ENCODE measurements at regions not wholly inside any gene's neighbourhood (a gene's known extent, or its start where the extent isn't known, plus 50 kb on each side); places are given as distances from the start of the nearest gene placed in this dataset.

- Histone ChIP-seq H3K9me3 (ENCODE audit: control insufficient read depth in 2 of 2, low read length in 2 of 2) (peaks cover 9% of the 10 kb centered on the region in 2 donors), H3K9ac (ENCODE audit: low read length in 2 of 2) (no peak overlapping the region), H3K36me3 (ENCODE audit: control insufficient read depth in 2 of 2, insufficient read depth in 2 of 2, low read length in 2 of 2) (no peaks in the 10 kb centered on the region), H3K4me3 (ENCODE audit: low read length in 2 of 2) (no peak overlapping the region), H3K27ac (ENCODE audit: low read length) (no peak overlapping the region), H3K27me3 (ENCODE audit: control insufficient read depth in 1 of 2, insufficient read depth in 2 of 2, low read length in 2 of 2) (peaks cover 0 to 2% of the 10 kb centered on the region in 2 donors), H3K4me1 (ENCODE audit: control insufficient read depth, insufficient read depth, low read length) (no peaks in the 10 kb centered on the region)
Measured at GRCh38 chr3:54071601-54072000, 50.8 kb upstream of the CACNA2D3 start.

- no peak overlapping the region for H3K27ac ChIP-seq (ENCODE audit: low read length)
- peaks cover 9% of the 10 kb centered on the region in 2 donors for H3K9me3 ChIP-seq (ENCODE audit: control insufficient read depth in 2 of 2, low read length in 2 of 2)
- no peak overlapping the region for H3K4me3 ChIP-seq (ENCODE audit: low read length in 2 of 2)
- no peak overlapping the region for H3K9ac ChIP-seq (ENCODE audit: low read length in 2 of 2)
- H3K36me3 ChIP-seq (ENCODE audit: control insufficient read depth in 2 of 2, insufficient read depth in 2 of 2, low read length in 2 of 2) = no peaks in the 10 kb centered on the region
- H3K27me3 ChIP-seq (ENCODE audit: control insufficient read depth in 1 of 2, insufficient read depth in 2 of 2, low read length in 2 of 2) = peaks cover 0 to 2% of the 10 kb centered on the region in 2 donors
- H3K4me1 ChIP-seq (ENCODE audit: control insufficient read depth, insufficient read depth, low read length) = peaks cover 4% of the 10 kb centered on the region
Measured at GRCh38 chr3:54069961-54070360, 52.4 kb upstream of the CACNA2D3 start.

GRCh38 chr3:54067055-54067698 lies 55.2 kb upstream of the CACNA2D3 start:
- Histone ChIP-seq H3K27ac (ENCODE audit: low read length) (no peak overlapping the region), H3K9me3 (ENCODE audit: control insufficient read depth in 2 of 2, low read length in 2 of 2) (peaks cover 9% of the 10 kb centered on the region in 2 donors), H3K36me3 (ENCODE audit: control insufficient read depth in 2 of 2, insufficient read depth in 2 of 2, low read length in 2 of 2) (no peaks in the 10 kb centered on the region), H3K4me3 (ENCODE audit: low read length in 2 of 2) (no peak overlapping the region), H3K9ac (ENCODE audit: low read length in 2 of 2) (no peak overlapping the region), H3K4me1 (ENCODE audit: control insufficient read depth, insufficient read depth, low read length) (peaks cover 4% of the 10 kb centered on the region), H3K27me3 (ENCODE audit: control insufficient read depth in 1 of 2, insufficient read depth in 2 of 2, low read length in 2 of 2) (peaks cover 0 to 2% of the 10 kb centered on the region in 2 donors)

- H3K4me3 ChIP-seq (ENCODE audit: low read length in 2 of 2) = no peak overlapping the region
- H3K9ac ChIP-seq (ENCODE audit: low read length in 2 of 2) = no peak overlapping the region
- H3K27ac ChIP-seq (ENCODE audit: low read length) = no peak overlapping the region
- H3K27me3 ChIP-seq (ENCODE audit: control insufficient read depth in 1 of 2, insufficient read depth in 2 of 2, low read length in 2 of 2) = peaks cover 0 to 2% of the 10 kb centered on the region in 2 donors
- peaks cover 4% of the 10 kb centered on the region for H3K4me1 ChIP-seq (ENCODE audit: control insufficient read depth, insufficient read depth, low read length)
- peaks cover 9% of the 10 kb centered on the region in 2 donors for H3K9me3 ChIP-seq (ENCODE audit: control insufficient read depth in 2 of 2, low read length in 2 of 2)
- no peaks in the 10 kb centered on the region for H3K36me3 ChIP-seq (ENCODE audit: control insufficient read depth in 2 of 2, insufficient read depth in 2 of 2, low read length in 2 of 2)
Measured at GRCh38 chr3:54066253-54066652, 56.1 kb upstream of the CACNA2D3 start.

- H3K27me3 ChIP-seq (ENCODE audit: control insufficient read depth in 1 of 2, insufficient read depth in 2 of 2, low read length in 2 of 2) = peaks cover 0 to 2% of the 10 kb centered on the region in 2 donors
- no peak overlapping the region for H3K9ac ChIP-seq (ENCODE audit: low read length in 2 of 2)
- H3K4me3 ChIP-seq (ENCODE audit: low read length in 2 of 2) = no peak overlapping the region
- no peaks in the 10 kb centered on the region for H3K36me3 ChIP-seq (ENCODE audit: control insufficient read depth in 2 of 2, insufficient read depth in 2 of 2, low read length in 2 of 2)
- no peak overlapping the region for H3K27ac ChIP-seq (ENCODE audit: low read length)
- H3K4me1 ChIP-seq (ENCODE audit: control insufficient read depth, insufficient read depth, low read length) = peaks cover 4% of the 10 kb centered on the region
- H3K9me3 ChIP-seq (ENCODE audit: control insufficient read depth in 2 of 2, low read length in 2 of 2) = peaks cover 4 to 5% of the 10 kb centered on the region in 2 donors
Measured at GRCh38 chr3:54065586-54065985, 56.8 kb upstream of the CACNA2D3 start.

GRCh38 chr3:54065140-54065539 lies 57.2 kb upstream of the CACNA2D3 start:
- no peak overlapping the region for H3K9ac ChIP-seq (ENCODE audit: low read length in 2 of 2)
- H3K4me3 ChIP-seq (ENCODE audit: low read length in 2 of 2) = no peak overlapping the region

GRCh38 chr3:54064486-54064885 lies 57.9 kb upstream of the CACNA2D3 start:
- H3K9me3 ChIP-seq (ENCODE audit: control insufficient read depth in 2 of 2, low read length in 2 of 2) = no peaks in the 10 kb centered on the region
- H3K36me3 ChIP-seq (ENCODE audit: control insufficient read depth in 2 of 2, insufficient read depth in 2 of 2, low read length in 2 of 2) = no peaks in the 10 kb centered on the region
- H3K27ac ChIP-seq (ENCODE audit: low read length) = no peak overlapping the region
- no peak overlapping the region for H3K9ac ChIP-seq (ENCODE audit: low read length in 2 of 2)
- H3K4me1 ChIP-seq (ENCODE audit: control insufficient read depth, insufficient read depth, low read length) = peaks cover 4% of the 10 kb centered on the region
- H3K4me3 ChIP-seq (ENCODE audit: low read length in 2 of 2) = no peak overlapping the region
- no peaks in the 10 kb centered on the region for H3K27me3 ChIP-seq (ENCODE audit: control insufficient read depth in 1 of 2, insufficient read depth in 2 of 2, low read length in 2 of 2)

More at GRCh38 chr3:54065140-54065539, 57.2 kb upstream of the CACNA2D3 start:
- H3K27me3 ChIP-seq (ENCODE audit: control insufficient read depth in 1 of 2, insufficient read depth in 2 of 2, low read length in 2 of 2) = peaks cover 0 to 2% of the 10 kb centered on the region in 2 donors
- H3K36me3 ChIP-seq (ENCODE audit: control insufficient read depth in 2 of 2, insufficient read depth in 2 of 2, low read length in 2 of 2) = no peaks in the 10 kb centered on the region
- H3K27ac ChIP-seq (ENCODE audit: low read length) = no peak overlapping the region
- peaks cover under 1 to 3% of the 10 kb centered on the region in 2 donors for H3K9me3 ChIP-seq (ENCODE audit: control insufficient read depth in 2 of 2, low read length in 2 of 2)
- H3K4me1 ChIP-seq (ENCODE audit: control insufficient read depth, insufficient read depth, low read length) = peaks cover 4% of the 10 kb centered on the region

- H3K27ac ChIP-seq (ENCODE audit: low read length) = no peak overlapping the region
- H3K9ac ChIP-seq (ENCODE audit: low read length in 2 of 2) = no peak overlapping the region
- H3K9me3 ChIP-seq (ENCODE audit: control insufficient read depth in 2 of 2, low read length in 2 of 2) = no peaks in the 10 kb centered on the region
- no peak overlapping the region for H3K4me3 ChIP-seq (ENCODE audit: low read length in 2 of 2)
- H3K27me3 ChIP-seq (ENCODE audit: control insufficient read depth in 1 of 2, insufficient read depth in 2 of 2, low read length in 2 of 2) = no peaks in the 10 kb centered on the region
- no peaks in the 10 kb centered on the region for H3K36me3 ChIP-seq (ENCODE audit: control insufficient read depth in 2 of 2, insufficient read depth in 2 of 2, low read length in 2 of 2)
- H3K4me1 ChIP-seq (ENCODE audit: control insufficient read depth, insufficient read depth, low read length) = peaks cover 4% of the 10 kb centered on the region
Measured at GRCh38 chr3:54062546-54062945, 59.8 kb upstream of the CACNA2D3 start.

GRCh38 chr3:54056521-54056920 lies 65.8 kb upstream of the CACNA2D3 start:
- Histone ChIP-seq H3K4me3 (ENCODE audit: low read length in 2 of 2) (no peak overlapping the region), H3K27ac (ENCODE audit: low read length) (no peak overlapping the region), H3K36me3 (ENCODE audit: control insufficient read depth in 2 of 2, insufficient read depth in 2 of 2, low read length in 2 of 2) (no peaks in the 10 kb centered on the region), H3K9ac (ENCODE audit: low read length in 2 of 2) (no peak overlapping the region), H3K9me3 (ENCODE audit: control insufficient read depth in 2 of 2, low read length in 2 of 2) (no peaks in the 10 kb centered on the region), H3K27me3 (ENCODE audit: control insufficient read depth in 1 of 2, insufficient read depth in 2 of 2, low read length in 2 of 2) (no peaks in the 10 kb centered on the region), H3K4me1 (ENCODE audit: control insufficient read depth, insufficient read depth, low read length) (peaks cover 4% of the 10 kb centered on the region)

- no peaks in the 10 kb centered on the region for H3K27me3 ChIP-seq (ENCODE audit: control insufficient read depth in 1 of 2, insufficient read depth in 2 of 2, low read length in 2 of 2)
- H3K36me3 ChIP-seq (ENCODE audit: control insufficient read depth in 2 of 2, insufficient read depth in 2 of 2, low read length in 2 of 2) = no peaks in the 10 kb centered on the region
- H3K9me3 ChIP-seq (ENCODE audit: control insufficient read depth in 2 of 2, low read length in 2 of 2) = no peaks in the 10 kb centered on the region
- H3K4me3 ChIP-seq (ENCODE audit: low read length in 2 of 2) = no peak overlapping the region
- no peak overlapping the region for H3K27ac ChIP-seq (ENCODE audit: low read length)
- H3K9ac ChIP-seq (ENCODE audit: low read length in 2 of 2) = no peak overlapping the region
- peaks cover 4% of the 10 kb centered on the region for H3K4me1 ChIP-seq (ENCODE audit: control insufficient read depth, insufficient read depth, low read length)
Measured at GRCh38 chr3:54053882-54054281, 68.5 kb upstream of the CACNA2D3 start.

GRCh38 chr3:54053211-54053610 lies 69.1 kb upstream of the CACNA2D3 start:
- peak overlapping the region in 1 of 2 donors; percentile 29 for H3K9ac ChIP-seq (ENCODE audit: low read length in 2 of 2)
- H3K27me3 ChIP-seq (ENCODE audit: control insufficient read depth in 1 of 2, insufficient read depth in 2 of 2, low read length in 2 of 2) = no peaks in the 10 kb centered on the region
- no peaks in the 10 kb centered on the region for H3K9me3 ChIP-seq (ENCODE audit: control insufficient read depth in 2 of 2, low read length in 2 of 2)
- H3K4me1 ChIP-seq (ENCODE audit: control insufficient read depth, insufficient read depth, low read length) = peaks cover 4% of the 10 kb centered on the region
- no peaks in the 10 kb centered on the region for H3K36me3 ChIP-seq (ENCODE audit: control insufficient read depth in 2 of 2, insufficient read depth in 2 of 2, low read length in 2 of 2)
- no peak overlapping the region for H3K27ac ChIP-seq (ENCODE audit: low read length)
- no peak overlapping the region for H3K4me3 ChIP-seq (ENCODE audit: low read length in 2 of 2)

All from stomach smooth muscle (tissue), 2 donors.